ENCODE measurements at regions not wholly inside any gene's neighbourhood (a gene's known extent, or its start where the extent isn't known, plus 50 kb on each side); places are given as distances from the start of the nearest gene placed in this dataset.

- TF ChIP-seq, protein P1, sequence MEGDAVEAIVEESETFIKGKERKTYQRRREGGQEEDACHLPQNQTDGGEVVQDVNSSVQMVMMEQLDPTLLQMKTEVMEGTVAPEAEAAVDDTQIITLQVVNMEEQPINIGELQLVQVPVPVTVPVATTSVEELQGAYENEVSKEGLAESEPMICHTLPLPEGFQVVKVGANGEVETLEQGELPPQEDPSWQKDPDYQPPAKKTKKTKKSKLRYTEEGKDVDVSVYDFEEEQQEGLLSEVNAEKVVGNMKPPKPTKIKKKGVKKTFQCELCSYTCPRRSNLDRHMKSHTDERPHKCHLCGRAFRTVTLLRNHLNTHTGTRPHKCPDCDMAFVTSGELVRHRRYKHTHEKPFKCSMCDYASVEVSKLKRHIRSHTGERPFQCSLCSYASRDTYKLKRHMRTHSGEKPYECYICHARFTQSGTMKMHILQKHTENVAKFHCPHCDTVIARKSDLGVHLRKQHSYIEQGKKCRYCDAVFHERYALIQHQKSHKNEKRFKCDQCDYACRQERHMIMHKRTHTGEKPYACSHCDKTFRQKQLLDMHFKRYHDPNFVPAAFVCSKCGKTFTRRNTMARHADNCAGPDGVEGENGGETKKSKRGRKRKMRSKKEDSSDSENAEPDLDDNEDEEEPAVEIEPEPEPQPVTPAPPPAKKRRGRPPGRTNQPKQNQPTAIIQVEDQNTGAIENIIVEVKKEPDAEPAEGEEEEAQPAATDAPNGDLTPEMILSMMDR (IDR thresholded peaks at IDR 0.05): no peak
- no peak for TF ChIP-seq POLR2AphosphoS5 (IDR thresholded peaks at IDR 0.05; ENCODE audit: low read depth, low read length)
- TF ChIP-seq REST (IDR thresholded peaks at IDR 0.05; ENCODE audit: insufficient read depth in 1 of 2, low read depth in 2 of 2, low read length in 1 of 2): no peak
- no peak for TF ChIP-seq TCF7L2 (IDR thresholded peaks at IDR 0.05; ENCODE audit: low read depth, low read length)
- TF ChIP-seq SIN3A (IDR thresholded peaks at IDR 0.05; ENCODE audit: borderline replicate concordance, insufficient read depth, low read depth, low read length): no peak
Observed at GRCh38 chr3:139283301-139283700, 60.5 kb upstream of the MRPS22 start.

Measured in Panc1 (cell line).